HG02973 (cell line): ENCODE measurements at regions not wholly inside any gene's neighbourhood (a gene's known extent, or its start where the extent isn't known, plus 50 kb on each side); places are given as distances from the start of the nearest gene placed in this dataset.
"Not testable (repeated sequence)": the region's sequence is repeated elsewhere in the genome, so short reads cannot be mapped to it uniquely, and the experiment has no call there.

Experiments
- ATAC-seq: cut with Tn5 transposase; IDR thresholded peaks from one replicate; pipeline ENCODE4 v1.9.1; 2021; ENCODE audit warnings: moderate library complexity; ENCODE audit not compliant: unreplicated experiment

- no peak for ATAC-seq
Measured at GRCh38 chr5:164253764-164254163, 748.3 kb downstream of the MAT2B start.

- no peak for ATAC-seq
Measured at GRCh38 chr5:164255598-164256213, 750.3 kb downstream of the MAT2B start.

DNA sequence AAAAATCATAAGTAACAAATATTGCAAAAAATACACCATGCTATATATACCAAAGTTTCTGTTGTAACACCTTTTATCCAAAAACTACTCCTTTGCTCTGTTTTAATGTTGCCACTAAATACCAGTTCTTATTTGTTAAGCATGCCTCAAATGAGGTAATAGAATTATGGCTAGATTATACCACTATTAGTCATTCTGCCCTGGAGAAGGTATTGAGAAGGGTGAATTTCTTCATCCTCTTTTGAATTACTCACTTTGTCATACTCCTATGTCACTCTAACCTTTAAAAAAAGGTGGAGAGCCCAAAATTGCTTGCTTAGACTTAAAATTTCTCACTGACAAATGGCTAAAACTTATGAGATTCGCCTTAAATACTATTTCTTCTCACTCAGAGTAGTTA lies 750.9 kb downstream of the MAT2B start:
- no peak for ATAC-seq

DNA sequence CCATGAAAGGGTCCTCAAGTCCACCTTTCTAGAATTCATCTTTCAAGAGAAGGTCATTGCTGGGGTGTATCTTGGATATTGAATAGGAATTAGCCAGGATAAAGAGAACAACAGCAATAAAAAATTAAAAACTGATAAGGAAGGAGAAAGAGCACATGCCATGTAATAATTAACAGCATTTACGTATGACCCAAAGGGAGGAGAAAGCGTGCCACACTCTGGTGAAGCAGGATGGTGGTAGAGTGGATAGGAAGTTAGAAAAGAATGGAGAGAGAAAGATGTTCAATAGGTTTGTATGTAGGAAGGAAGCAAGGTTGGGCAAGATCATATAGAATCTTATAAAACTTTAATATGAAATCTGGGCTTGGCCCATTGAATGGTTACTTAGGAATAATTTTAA lies 751.5 kb downstream of the MAT2B start:
- ATAC-seq, result no peak

DNA sequence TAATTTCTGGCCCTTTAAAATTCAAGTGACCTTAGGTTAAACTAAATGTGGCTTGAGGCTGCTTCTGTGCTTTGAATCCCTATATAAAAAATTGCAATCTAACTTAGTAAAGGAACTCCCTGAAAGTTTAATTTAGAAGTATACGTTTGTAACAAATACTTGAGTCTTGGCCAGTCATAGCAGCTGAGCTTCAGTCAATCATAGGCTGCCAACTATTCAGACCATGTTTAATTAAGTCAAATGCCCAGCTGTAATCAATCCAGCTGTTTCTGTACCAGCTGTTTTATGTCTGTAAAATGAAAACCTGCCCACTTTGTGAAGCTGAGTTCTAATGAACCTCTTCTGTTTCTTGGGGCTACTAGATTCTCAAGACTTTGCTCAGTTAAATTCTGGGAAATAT lies 760.1 kb downstream of the MAT2B start:
- ATAC-seq, result no peak

DNA sequence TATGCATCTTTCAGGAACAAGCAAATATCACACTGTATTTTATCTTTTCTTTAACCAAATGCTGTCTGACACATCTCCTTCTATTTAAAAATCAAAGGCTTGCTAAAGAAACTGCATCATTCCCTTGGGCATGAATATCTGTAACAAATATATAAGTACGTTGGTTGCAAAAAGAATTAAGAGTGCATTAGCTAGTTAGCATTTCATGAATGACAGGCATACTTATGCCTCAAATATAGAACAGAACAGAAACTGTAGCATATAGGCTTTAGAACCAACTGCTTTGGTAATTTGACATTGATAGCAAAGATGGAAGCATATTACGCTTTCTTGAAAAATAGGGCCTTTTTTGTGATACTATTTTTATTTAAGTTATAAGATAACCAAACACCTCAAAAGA lies 761.2 kb downstream of the MAT2B start:
- ATAC-seq, result no peak

GRCh38 chr5:164277720-164278119 lies 772.3 kb downstream of the MAT2B start:
- ATAC-seq, result no peak

GRCh38 chr5:164289526-164289925 lies 784.1 kb downstream of the MAT2B start:
- ATAC-seq, result no peak

DNA sequence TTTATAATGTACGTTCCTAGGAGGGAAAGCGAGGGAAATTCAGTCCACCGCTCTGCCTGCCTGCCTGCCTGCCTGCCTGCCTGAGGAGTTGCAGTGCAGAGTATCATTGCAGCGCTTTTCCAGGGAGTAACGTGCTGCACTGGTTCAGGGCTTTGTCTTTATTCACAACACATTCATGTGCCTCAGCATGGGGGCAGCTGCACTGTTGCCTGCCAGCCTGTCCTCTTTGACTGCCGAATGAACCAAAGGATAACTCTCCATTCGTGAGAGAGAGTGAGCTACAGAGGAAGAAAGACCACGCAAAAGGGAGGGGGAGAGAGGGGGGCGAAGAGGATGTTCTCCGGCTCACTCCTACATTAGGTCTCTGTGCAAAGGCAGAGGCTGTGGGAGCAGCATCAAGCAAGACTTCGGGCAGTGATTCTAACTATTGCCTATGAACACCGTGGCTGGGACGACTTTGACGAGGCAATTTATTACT lies 791.2 kb downstream of the MAT2B start:
- ATAC-seq, result no peak

- no peak for ATAC-seq
Measured at GRCh38 chr5:164298165-164298564, 792.7 kb downstream of the MAT2B start.

- no peak for ATAC-seq
Measured at GRCh38 chr5:164300295-164300694, 794.9 kb downstream of the MAT2B start.

DNA sequence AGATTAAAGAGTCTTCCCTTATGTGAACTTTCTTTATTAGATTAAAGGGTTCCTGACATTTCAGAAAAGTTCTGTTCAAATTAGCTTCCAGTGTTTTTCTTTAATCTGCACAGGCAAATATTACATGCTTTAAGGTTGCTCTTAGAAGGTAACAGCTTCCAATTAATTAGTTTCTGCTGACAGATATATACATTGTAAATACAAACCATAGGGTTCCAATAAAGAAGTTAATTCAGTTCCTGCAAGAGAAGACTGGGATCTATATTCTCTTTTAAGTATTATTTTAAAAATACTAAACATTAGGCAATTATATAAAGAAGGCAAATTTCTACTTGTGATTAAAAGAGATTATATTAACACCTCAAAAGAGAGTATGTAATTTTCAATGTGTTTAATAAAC lies 795.7 kb downstream of the MAT2B start:
- no peak for ATAC-seq

DNA sequence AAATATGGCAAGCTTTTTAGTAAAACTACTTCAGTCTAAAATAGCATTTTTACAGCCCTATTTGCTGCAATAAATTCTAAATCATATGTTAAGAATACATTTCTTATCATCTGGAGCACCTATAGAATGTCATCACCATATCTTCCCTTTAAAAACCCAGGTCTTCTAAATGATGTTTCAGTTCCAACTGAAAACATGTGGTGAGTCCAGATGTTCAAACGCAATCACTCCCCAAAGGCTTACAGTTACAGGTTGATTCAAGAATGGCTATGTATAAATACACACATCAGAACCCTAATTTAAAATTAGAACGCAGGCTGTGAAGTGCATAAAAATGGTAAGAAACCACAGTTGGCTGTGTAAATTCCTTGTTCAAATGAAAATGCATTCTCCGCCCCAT lies 796.3 kb downstream of the MAT2B start:
- ATAC-seq, result no peak

DNA sequence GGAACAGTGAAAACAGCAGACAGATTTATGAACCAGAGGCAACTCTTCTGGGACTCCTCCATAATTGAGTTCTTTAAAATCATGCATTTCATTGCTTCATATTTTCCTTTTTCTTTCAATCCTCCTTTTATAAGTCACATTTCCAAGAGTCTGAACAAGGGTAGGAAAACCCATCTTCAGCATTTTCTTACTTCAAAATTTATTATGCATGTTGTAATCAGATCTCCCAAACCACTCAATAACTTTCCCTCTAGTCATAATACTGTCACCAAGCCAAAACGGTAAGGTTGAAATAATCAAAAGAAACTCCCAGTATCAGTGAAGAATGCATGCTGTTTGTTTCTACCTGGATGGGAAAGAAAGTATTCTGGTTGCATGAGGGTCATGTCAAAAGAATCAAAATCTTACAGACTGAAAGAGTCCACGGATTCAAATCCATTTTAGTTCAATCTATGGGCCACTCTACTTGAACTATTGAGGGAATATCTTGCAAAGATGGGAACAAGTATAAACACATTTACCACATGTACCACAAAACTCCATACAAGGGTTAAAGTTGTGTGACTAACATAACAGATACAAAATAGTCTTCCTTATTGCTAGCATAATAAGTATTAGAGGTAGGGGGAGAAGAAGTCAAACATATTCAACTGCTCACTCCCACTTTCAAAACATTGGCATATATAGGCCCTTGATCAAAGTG lies 797.3 kb downstream of the MAT2B start:
- ATAC-seq, result no peak

DNA sequence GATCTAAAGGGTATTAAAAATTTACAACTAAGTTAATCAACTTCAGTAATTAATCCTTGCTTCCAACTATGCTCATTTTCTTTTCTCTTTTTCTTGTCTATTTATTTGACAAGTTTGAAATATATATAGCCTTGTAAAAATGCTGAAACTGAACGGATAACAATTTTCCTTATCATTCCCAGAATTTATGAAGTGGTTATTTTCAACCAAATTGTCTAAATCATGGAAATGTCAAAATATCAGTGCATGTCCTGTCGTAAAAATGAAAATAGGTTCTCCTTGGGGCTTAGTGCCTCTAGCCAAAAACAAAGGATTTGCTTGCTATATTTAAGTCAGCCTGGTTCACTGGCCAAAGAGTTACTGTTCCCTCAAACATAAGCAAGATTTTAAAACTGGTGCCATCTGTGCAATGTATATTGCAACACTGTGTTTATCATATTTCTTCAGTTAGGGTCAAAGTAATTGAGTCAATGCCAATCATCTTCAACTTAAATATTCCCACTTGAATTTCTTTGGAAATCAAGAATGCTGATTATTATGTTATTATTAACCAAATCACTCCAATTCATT lies 798.3 kb downstream of the MAT2B start:
- ATAC-seq, result no peak

DNA sequence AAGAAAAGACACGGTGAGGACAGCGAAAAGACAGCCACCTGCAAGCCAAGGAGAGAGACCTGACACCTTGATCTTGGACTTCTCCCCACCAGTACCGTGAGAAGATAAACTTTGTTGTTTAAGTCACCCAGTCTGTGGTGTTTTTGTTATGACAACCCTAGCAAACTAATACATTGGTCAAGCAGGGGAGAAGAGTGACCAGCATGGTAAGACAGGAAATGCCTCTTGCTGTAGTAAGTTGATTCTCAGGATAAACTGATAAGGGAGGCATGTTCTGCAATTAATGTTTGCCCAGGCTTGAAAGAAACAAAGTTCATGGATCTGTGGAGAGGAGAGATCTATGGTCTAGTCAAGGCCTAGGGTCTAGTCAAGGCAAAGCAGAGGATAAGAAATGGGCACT lies 801.2 kb downstream of the MAT2B start:
- no peak for ATAC-seq

GRCh38 chr5:164312801-164313200 lies 807.4 kb downstream of the MAT2B start:
- no peak for ATAC-seq

- no peak for ATAC-seq
Measured at GRCh38 chr5:164317676-164318075, 812.3 kb downstream of the MAT2B start.

DNA sequence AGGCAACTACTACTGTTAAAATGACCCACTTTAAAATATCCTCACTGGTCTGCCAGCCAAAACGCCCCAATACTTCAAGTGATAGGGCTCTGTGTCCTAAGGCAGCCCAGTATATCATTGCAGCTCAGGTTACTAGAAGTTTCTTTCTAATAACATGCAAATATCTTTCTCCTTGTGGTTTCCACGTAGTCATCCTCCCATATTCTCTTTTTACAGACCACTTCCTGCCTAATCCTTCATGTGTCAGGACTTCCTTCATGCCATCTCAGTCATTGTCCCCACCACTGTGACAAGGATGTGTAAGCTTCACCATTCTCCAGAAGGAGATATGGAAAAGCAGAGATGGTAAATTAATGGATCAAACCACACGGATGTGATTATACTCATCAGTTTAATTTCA lies 813.7 kb downstream of the MAT2B start:
- ATAC-seq, result no peak

GRCh38 chr5:164324239-164324638 lies 818.8 kb downstream of the MAT2B start:
- ATAC-seq, result no peak

DNA sequence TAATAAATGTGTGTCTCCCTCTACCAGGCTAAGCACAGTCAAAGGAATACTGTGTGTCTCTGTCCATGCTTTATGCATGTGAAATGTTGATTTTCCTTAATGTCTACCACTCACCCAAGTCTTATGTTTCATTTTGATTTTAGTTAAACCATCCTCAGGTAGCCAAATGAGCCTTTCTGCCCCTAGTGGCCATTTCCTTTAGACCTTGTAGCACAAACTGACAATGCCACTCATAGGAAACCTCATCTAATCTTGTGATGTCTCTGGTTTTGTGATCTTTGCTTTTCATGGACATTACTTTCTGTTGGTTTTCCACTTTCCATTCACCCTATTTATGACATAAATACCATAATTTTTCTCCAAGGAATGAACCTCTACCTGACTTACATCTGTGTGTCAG lies 820.8 kb downstream of the MAT2B start:
- peak; percentile 56 for ATAC-seq

GRCh38 chr5:164327166-164327565 lies 821.7 kb downstream of the MAT2B start:
- not testable (repeated sequence) for ATAC-seq
